IPS DF 4.7 (cell line): ENCODE measurements at regions not wholly inside any gene's neighbourhood (a gene's known extent, or its start where the extent isn't known, plus 50 kb on each side); places are given as distances from the start of the nearest gene placed in this dataset.

Experiments used
- DNase-seq: peaks from one replicate; pipeline ENCODE4 v3.0.0-alpha.2; 2013; ENCODE audit warnings: low spot score; ENCODE audit errors: extremely low read depth

GRCh38 chr3:111351334-111351733 lies 190.7 kb upstream of the CD96 start:
- DNase-seq = no peak

GRCh38 chr3:111352585-111352984 lies 189.4 kb upstream of the CD96 start:
- no peak for DNase-seq

- no peak for DNase-seq
These were observed 182.6 kb upstream of the CD96 start for GRCh38 chr3:111359261-111360030.

- DNase-seq = no peak
These were observed 179.5 kb upstream of the CD96 start for GRCh38 chr3:111362381-111363009.

- no peak for DNase-seq
These were observed 175.5 kb upstream of the CD96 start for GRCh38 chr3:111366515-111366914.

GRCh38 chr3:111368056-111368455 lies 173.9 kb upstream of the CD96 start:
- no peak for DNase-seq

- no peak for DNase-seq
These were observed 172.0 kb upstream of the CD96 start for GRCh38 chr3:111369958-111370357.

GRCh38 chr3:111373239-111373638 lies 168.8 kb upstream of the CD96 start:
- DNase-seq = no peak

GRCh38 chr3:111373861-111374260 lies 168.1 kb upstream of the CD96 start:
- no peak for DNase-seq

- no peak for DNase-seq
These were observed 156.0 kb upstream of the CD96 start for GRCh38 chr3:111385971-111386495.

- DNase-seq = no peak
These were observed 149.1 kb upstream of the CD96 start for GRCh38 chr3:111392894-111393398.

- no peak for DNase-seq
These were observed 129.3 kb upstream of the CD96 start for GRCh38 chr3:111412656-111413055.

- DNase-seq = no peak
These were observed 127.5 kb upstream of the CD96 start for GRCh38 chr3:111414531-111414930.

GRCh38 chr3:111415018-111415417 lies 127.0 kb upstream of the CD96 start:
- DNase-seq = no peak

- DNase-seq = no peak
These were observed 123.6 kb upstream of the CD96 start for GRCh38 chr3:111418391-111418790.

- no peak for DNase-seq
These were observed 113.7 kb upstream of the CD96 start for GRCh38 chr3:111428301-111428700.

GRCh38 chr3:111434941-111435622 lies 106.9 kb upstream of the CD96 start:
- DNase-seq = no peak

- DNase-seq = no peak
These were observed 103.7 kb upstream of the CD96 start for GRCh38 chr3:111438283-111438682.

- no peak for DNase-seq
These were observed 87.4 kb upstream of the CD96 start for GRCh38 chr3:111454551-111454950.

GRCh38 chr3:111465081-111465670 lies 76.8 kb upstream of the CD96 start:
- no peak for DNase-seq

- DNase-seq = no peak
These were observed 72.0 kb upstream of the CD96 start for GRCh38 chr3:111470032-111470431.

- DNase-seq = no peak
These were observed 70.2 kb upstream of the CD96 start for GRCh38 chr3:111471831-111472230.
